ENCODE measurements at regions not wholly inside any gene's neighbourhood (a gene's known extent, or its start where the extent isn't known, plus 50 kb on each side); places are given as distances from the start of the nearest gene placed in this dataset.
A peak's percentile ranks its signal among the peaks of the same experiment; 100 is the strongest.

DNA sequence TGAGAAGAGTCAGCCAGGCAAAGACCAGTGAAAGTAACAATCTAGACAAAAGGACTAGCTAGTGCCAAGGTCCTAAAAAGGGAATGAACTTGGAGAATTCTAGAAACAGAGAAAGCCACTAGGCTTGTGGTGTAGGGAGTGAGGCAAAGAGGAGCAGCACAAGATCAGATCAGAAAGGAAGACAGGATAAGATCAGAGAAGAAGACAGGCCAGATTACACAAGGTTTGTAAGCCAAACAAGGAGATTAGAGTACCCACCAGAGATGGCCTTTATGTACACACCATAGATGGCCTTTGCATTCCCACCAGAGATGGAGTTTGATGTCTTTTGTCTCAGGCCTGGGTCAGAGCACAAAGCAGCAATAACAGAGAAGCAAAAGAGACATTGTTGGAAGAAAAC, 105.6 kb upstream of the PLCB4 start:
- intact Hi-C loops (cut with DNase I; ENCODE audit: low total_unique reads): no loop called here
- H3K4me1 ChIP-seq: no peaks in the 10 kb centered on the region
- TF ChIP-seq POLR2A (IDR thresholded peaks at IDR 0.05): no peak
- TF ChIP-seq, protein P1, sequence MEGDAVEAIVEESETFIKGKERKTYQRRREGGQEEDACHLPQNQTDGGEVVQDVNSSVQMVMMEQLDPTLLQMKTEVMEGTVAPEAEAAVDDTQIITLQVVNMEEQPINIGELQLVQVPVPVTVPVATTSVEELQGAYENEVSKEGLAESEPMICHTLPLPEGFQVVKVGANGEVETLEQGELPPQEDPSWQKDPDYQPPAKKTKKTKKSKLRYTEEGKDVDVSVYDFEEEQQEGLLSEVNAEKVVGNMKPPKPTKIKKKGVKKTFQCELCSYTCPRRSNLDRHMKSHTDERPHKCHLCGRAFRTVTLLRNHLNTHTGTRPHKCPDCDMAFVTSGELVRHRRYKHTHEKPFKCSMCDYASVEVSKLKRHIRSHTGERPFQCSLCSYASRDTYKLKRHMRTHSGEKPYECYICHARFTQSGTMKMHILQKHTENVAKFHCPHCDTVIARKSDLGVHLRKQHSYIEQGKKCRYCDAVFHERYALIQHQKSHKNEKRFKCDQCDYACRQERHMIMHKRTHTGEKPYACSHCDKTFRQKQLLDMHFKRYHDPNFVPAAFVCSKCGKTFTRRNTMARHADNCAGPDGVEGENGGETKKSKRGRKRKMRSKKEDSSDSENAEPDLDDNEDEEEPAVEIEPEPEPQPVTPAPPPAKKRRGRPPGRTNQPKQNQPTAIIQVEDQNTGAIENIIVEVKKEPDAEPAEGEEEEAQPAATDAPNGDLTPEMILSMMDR (IDR thresholded peaks at IDR 0.05): no peak
- H3K27me3 ChIP-seq: no peaks in the 10 kb centered on the region
- DNase-seq: no peak
- H3K27ac ChIP-seq: no peak overlapping the region
- H3K4me3 ChIP-seq: no peak overlapping the region
- no peaks in the 10 kb centered on the region for H3K9me3 ChIP-seq
- no peaks in the 10 kb centered on the region for H3K36me3 ChIP-seq

DNA sequence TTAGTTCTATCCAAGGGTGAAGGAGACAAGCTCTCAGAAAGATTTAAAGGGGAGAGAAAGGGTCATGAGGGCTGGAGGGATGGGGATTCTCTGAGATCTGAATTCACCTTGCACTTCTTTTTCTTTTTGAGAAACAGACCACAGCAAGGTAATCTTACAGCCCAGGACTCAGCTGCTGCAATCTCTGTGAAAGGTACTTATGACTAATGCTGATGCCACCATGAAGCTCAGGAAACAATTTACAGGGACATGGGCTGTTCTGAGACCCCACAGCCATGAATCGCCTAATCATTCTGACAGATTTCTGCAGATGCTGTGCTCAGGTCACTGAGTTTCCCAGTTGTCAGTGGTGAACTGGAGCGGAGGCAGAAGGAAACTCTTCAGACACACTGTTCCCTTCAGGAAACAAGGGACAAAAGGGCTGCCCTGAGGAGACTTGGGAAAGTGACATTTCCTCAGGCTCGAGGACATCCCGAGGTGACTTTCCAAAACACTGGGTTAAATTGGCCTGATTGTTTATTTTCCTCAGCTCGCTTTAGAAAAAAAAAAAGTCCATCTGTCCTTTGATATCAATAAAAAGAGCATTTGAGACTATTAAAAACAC, 103.8 kb upstream of the PLCB4 start:
- peak overlapping the region in 1 of 2 donors; percentile 8 for H3K27ac ChIP-seq
- no peaks in the 10 kb centered on the region for H3K36me3 ChIP-seq
- no peaks in the 10 kb centered on the region for H3K27me3 ChIP-seq
- intact Hi-C loops (cut with DNase I; ENCODE audit: low total_unique reads): no loop called here
- H3K4me3 ChIP-seq: no peak overlapping the region
- DNase-seq: no peak
- TF ChIP-seq, protein P1 (IDR thresholded peaks at IDR 0.05): no peak
- TF ChIP-seq POLR2A (IDR thresholded peaks at IDR 0.05): no peak
- H3K9me3 ChIP-seq: no peaks in the 10 kb centered on the region
- H3K4me1 ChIP-seq: no peaks in the 10 kb centered on the region

DNA sequence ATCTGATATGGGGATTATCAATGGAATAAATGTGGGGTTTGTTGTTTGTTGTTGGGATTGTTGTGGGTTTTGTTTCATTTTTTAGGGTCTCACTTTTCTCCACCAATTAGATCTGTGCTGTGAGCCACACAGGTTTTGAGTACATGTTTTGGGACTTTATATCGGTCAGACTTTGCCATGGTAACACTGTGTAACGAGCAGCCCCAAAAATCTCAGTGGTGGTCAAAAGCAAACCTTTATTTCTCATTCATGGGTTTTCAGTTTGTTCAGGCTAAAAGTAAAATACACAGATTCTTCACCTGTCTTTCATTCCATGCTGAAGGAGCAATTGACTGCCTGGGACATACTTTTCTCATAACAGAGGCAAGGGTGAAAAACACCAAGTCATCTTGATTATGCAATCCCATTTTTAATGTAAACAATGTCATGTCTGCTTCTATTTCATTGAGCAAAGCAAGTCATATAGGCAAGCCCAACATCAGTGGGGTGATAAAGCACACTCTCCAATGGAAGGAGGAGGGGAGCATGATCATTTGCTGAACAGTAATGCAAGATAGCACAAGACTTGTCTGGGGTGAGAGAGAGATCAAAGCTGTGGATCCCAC, 101.1 kb upstream of the PLCB4 start:
- TF ChIP-seq, protein P1 (IDR thresholded peaks at IDR 0.05): no peak
- TF ChIP-seq POLR2A (IDR thresholded peaks at IDR 0.05): no peak
- intact Hi-C loops (cut with DNase I; ENCODE audit: low total_unique reads): no loop called here
- Histone ChIP-seq H3K27me3 (no peaks in the 10 kb centered on the region), H3K4me1 (no peaks in the 10 kb centered on the region), H3K4me3 (no peak overlapping the region), H3K27ac (peak overlapping the region in 1 of 2 donors; percentile 28), H3K9me3 (no peaks in the 10 kb centered on the region), H3K36me3 (no peaks in the 10 kb centered on the region)
- no peak for DNase-seq

DNA sequence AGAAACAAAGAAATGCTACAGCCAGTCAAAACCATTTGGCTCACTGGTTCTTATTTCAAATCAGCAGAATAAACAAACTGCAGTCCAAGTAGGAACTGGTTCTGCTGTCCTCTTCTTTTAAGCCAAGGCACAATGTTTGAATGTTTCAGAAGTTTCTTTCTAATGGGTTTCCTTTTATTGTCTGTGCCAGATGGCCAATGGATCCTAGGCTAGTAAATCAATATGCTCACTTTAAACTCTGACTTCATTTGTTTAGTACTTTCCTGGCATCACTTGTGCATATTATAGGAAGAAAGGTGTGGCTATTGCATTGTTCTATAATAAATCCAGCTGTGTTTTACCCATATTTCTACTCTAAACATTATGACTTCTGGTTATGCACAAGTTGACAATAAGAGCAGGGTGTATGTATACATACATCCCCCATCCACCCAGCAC, 99.7 kb upstream of the PLCB4 start:
- Histone ChIP-seq H3K4me1 (no peaks in the 10 kb centered on the region), H3K36me3 (no peaks in the 10 kb centered on the region), H3K4me3 (no peak overlapping the region), H3K27me3 (no peaks in the 10 kb centered on the region), H3K9me3 (no peaks in the 10 kb centered on the region), H3K27ac (no peak overlapping the region)
- TF ChIP-seq, protein P1 (IDR thresholded peaks at IDR 0.05): no peak
- no peak for TF ChIP-seq POLR2A (IDR thresholded peaks at IDR 0.05)
- intact Hi-C loops (cut with DNase I; ENCODE audit: low total_unique reads): no loop called here
- DNase-seq: no peak

DNA sequence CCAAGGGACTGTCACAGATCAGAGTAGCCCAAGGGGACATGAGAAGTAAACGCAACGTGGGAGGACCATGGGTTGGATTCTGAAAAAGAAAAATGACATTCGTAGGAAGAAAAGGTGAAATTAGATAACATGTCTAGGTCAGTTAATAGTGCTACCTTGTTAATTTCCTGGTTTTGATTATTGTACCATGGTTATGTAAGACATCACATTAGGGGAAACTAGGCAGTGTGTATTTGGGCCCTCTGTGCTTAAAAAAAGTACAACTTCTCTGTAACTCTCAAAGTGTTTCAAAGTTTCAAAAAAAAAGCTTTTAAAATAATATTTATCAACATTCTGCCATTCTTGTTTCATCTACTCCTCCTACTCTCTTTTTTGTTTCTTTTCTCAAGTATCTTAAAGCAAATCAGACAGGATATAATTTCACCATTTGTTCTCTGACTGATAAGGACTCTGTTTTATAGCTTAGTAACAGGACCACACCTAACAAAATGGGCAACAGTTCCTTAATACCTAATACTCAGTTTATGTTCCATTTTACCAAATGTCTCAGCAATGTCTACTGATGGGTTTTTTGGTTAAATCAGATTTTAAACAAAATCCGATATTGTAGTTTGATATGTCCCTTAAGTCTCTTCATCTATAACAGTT, 97.1 kb upstream of the PLCB4 start:
- TF ChIP-seq, protein P1 (IDR thresholded peaks at IDR 0.05): no peak
- TF ChIP-seq POLR2A (IDR thresholded peaks at IDR 0.05): no peak
- Histone ChIP-seq H3K9me3 (no peaks in the 10 kb centered on the region), H3K27ac (peak overlapping the region; percentile 24 to 31), H3K36me3 (no peaks in the 10 kb centered on the region), H3K4me1 (no peaks in the 10 kb centered on the region), H3K27me3 (no peaks in the 10 kb centered on the region), H3K4me3 (no peak overlapping the region)
- no peak for DNase-seq
- intact Hi-C loops (cut with DNase I; ENCODE audit: low total_unique reads): no loop called here

Measured in uterus (tissue), 3 donors.